Left ventricle myocardium inferior (tissue), 1 donor: ENCODE measurements at regions not wholly inside any gene's neighbourhood (a gene's known extent, or its start where the extent isn't known, plus 50 kb on each side); places are given as distances from the start of the nearest gene placed in this dataset.

Experiments
- DNase-seq: peaks from one replicate; pipeline ENCODE4 v3.0.0-alpha.2; 2020
- H3K27ac ChIP-seq: fragments of 200-600 bp; replicated peaks from 2 replicates; pipeline ENCODE4 v1.8.0; 2021
- H3K27me3 ChIP-seq: fragments of 200-600 bp; 2 replicates; pipeline ENCODE4 v1.8.0; 2021; ENCODE audit warnings: low read depth
- H3K36me3 ChIP-seq: fragments of 200-600 bp; 2 replicates; pipeline ENCODE4 v1.8.0; 2021
- H3K4me1 ChIP-seq: fragments of 200-600 bp; 2 replicates; pipeline ENCODE4 v1.8.0; 2021
- H3K4me3 ChIP-seq: fragments of 200-600 bp; 2 replicates; pipeline ENCODE4 v1.8.0; 2021; ENCODE audit warnings: mild to moderate bottlenecking, moderate library complexity
- H3K9me3 ChIP-seq: fragments of 200-600 bp; replicated peaks from 2 replicates; pipeline ENCODE4 v1.8.0; 2021
- CTCF ChIP-seq: fragments of 200-600 bp; IDR thresholded peaks from 2 replicates; pipeline ENCODE4 v1.8.0; 2021; ENCODE audit warnings: antibody characterized with exemption, mild to moderate bottlenecking, borderline replicate concordance
- intact Hi-C: fragments of 100-400 bp; cut with micrococcal nuclease; formaldehyde crosslinking; loops from one replicate; pipeline ENCODE4 v1.11.0; 2022
- donor health status: DM: no; HTN: yes; CAD: no; lungs with severe emphysema.

DNA sequence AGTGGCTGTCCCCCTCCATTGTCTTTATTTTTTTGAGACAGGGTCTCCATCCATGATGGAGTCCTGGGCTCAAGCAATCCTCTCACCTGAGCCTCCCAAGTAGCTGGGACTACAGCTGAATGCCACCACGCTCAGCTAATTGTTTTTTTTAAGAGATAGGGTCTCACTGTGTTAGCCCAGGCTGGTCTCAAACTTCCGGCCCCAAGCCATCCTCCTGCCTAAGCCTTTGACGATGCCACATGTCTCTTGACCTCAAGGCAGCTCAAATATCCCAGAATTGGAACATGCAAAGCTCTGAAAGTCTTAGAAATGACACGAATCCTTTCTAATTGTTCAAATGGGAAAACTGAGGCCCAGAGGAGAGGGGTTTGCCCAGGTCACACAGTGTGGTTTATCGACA, 75.4 kb upstream of the ZNF423 start:
- intact Hi-C loops = no loop called here
- no peaks in the 10 kb centered on the region for H3K4me1 ChIP-seq

GRCh38 chr16:49931916-49932315, 76.0 kb upstream of the ZNF423 start:
- no peak for TF ChIP-seq CTCF
- no peak for DNase-seq
- Histone ChIP-seq H3K4me3 (no peak overlapping the region), H3K36me3 (no peaks in the 10 kb centered on the region), H3K9me3 (no peaks in the 10 kb centered on the region), H3K27ac (no peak overlapping the region), H3K4me1 (no peaks in the 10 kb centered on the region), H3K27me3 (peaks cover 46% of the 10 kb centered on the region)
- intact Hi-C loops = no loop called here

More for the DNA sequence above, 75.4 kb upstream of the ZNF423 start:
- Histone ChIP-seq H3K27ac (no peak overlapping the region), H3K36me3 (no peaks in the 10 kb centered on the region), H3K9me3 (no peaks in the 10 kb centered on the region), H3K27me3 (peaks cover 43% of the 10 kb centered on the region), H3K4me3 (no peak overlapping the region)
- DNase-seq = no peak
- TF ChIP-seq CTCF = no peak

GRCh38 chr16:49932434-49932833, 76.5 kb upstream of the ZNF423 start:
- H3K36me3 ChIP-seq = no peaks in the 10 kb centered on the region
- intact Hi-C loops = no loop called here
- no peak overlapping the region for H3K27ac ChIP-seq
- peaks cover 49% of the 10 kb centered on the region for H3K27me3 ChIP-seq
- no peak overlapping the region for H3K4me3 ChIP-seq
- no peaks in the 10 kb centered on the region for H3K4me1 ChIP-seq
- DNase-seq = no peak
- no peak for TF ChIP-seq CTCF
- H3K9me3 ChIP-seq = no peaks in the 10 kb centered on the region

GRCh38 chr16:49932946-49933345, 77.0 kb upstream of the ZNF423 start:
- H3K4me3 ChIP-seq = no peak overlapping the region
- H3K27ac ChIP-seq = no peak overlapping the region
- peaks cover 47% of the 10 kb centered on the region for H3K27me3 ChIP-seq
- H3K9me3 ChIP-seq = no peaks in the 10 kb centered on the region
- DNase-seq = peak; percentile 24
- H3K36me3 ChIP-seq = no peaks in the 10 kb centered on the region
- TF ChIP-seq CTCF = no peak
- intact Hi-C loops = no loop called here
- H3K4me1 ChIP-seq = no peaks in the 10 kb centered on the region

DNA sequence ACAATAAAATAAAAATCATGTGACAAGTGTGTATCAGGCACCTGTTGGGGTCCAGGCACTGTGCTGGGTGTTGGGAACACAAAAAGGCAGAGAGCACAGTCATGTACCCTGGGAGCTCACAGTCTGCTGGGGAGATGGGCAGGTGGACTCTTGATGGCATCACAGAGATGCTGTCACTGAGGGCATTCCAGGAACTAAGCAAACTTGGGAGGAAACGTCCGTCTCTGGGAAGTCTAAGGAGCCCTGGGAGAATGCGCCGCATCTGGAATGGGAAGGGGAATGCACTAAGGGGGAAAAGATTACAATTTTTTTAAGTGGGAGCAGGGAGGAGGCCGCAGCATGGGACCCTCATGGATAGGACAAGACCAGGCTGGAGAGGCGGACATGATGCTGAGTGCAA, 80.9 kb upstream of the ZNF423 start:
- TF ChIP-seq CTCF = no peak
- Histone ChIP-seq H3K4me3 (no peak overlapping the region), H3K27me3 (peaks cover 26% of the 10 kb centered on the region), H3K4me1 (no peaks in the 10 kb centered on the region), H3K27ac (no peak overlapping the region), H3K36me3 (no peaks in the 10 kb centered on the region), H3K9me3 (no peaks in the 10 kb centered on the region)
- intact Hi-C loops = no loop called here
- DNase-seq = no peak

DNA sequence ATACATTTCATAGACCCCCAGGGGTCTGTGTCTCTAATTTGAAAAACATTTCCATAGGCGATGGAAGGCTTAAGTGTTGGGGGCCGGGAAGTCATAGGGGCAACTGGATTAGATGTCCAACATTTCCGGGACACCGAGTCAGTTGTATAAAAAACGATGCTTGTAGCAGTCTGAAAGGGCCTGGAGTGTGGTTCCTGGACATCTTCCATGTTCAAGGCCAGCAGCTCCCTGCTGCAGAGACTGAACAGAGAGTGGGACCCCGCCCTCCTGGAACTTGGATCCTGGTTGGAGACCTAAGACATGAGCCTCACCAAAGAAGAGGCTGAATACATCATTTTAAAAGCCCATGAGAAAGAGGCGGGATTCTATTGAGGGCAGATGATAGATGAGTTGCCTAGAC, 82.0 kb upstream of the ZNF423 start:
- no peak overlapping the region for H3K4me3 ChIP-seq
- intact Hi-C loops = no loop called here
- H3K4me1 ChIP-seq = no peaks in the 10 kb centered on the region
- no peak for TF ChIP-seq CTCF
- peaks cover 26% of the 10 kb centered on the region for H3K27me3 ChIP-seq
- H3K36me3 ChIP-seq = no peaks in the 10 kb centered on the region
- no peaks in the 10 kb centered on the region for H3K9me3 ChIP-seq
- no peak for DNase-seq
- H3K27ac ChIP-seq = no peak overlapping the region
